Posterior vena cava (tissue), 2 donors: ENCODE measurements at regions not wholly inside any gene's neighbourhood (a gene's known extent, or its start where the extent isn't known, plus 50 kb on each side); places are given as distances from the start of the nearest gene placed in this dataset.

ENCODE experiments used
- DNase-seq: peaks from one replicate; pipeline ENCODE4 v3.0.0-alpha.2; 2020; ENCODE audit warnings: low spot score
- intact Hi-C, 2 donors: fragments of 100-400 bp; cut with DNase I; formaldehyde crosslinking; loops; one replicate each; pipeline versions ENCODE4 v1.14.1 to v1.14.2; 2022 to 2023
- donor health status: DM: yes; HTN: yes; CAD: no.
- donor health status: DM: yes; HTN: yes; CAD: no.

DNA sequence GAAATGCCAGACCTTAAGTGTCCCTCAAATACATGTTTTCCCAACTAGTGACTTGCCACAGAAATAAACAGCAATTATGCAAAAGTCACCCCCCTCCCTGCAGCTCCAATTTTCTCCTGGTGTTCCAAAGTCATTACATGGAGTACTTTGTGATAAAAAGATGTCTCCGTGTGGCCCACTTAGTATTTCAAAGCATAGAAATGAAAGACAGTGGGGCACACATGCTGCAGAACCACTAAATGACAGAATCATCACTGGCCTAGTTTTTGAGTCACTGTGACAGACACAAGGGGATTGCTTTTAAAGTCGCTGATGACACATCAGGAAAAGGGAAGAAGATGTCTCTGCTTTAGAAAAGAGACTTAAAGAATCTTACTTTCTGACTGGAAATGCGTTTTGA, 323.4 kb downstream of the PSAT1 start:
- intact Hi-C loops, result no loop called here
- no peak for DNase-seq

DNA sequence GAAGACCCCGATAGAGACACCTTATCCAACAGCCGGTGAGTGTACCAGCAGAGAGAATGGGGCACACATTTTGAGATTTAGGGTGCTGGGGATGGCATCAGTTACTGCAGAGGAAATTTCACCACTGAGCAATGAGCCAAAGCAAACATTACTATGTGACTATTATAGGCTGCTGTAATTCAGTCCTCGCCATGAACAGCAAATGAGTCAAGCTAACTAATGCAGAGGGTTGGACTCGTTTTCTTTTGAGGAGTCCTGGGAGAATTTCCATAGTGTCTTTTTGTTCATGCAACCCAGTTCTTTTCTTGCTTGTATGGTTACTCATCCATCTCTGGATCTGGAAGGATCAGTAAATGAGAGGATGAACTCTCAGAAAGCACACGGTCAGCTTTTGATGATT, 323.8 kb downstream of the PSAT1 start:
- intact Hi-C loops, result no loop called here
- no peak for DNase-seq

DNA sequence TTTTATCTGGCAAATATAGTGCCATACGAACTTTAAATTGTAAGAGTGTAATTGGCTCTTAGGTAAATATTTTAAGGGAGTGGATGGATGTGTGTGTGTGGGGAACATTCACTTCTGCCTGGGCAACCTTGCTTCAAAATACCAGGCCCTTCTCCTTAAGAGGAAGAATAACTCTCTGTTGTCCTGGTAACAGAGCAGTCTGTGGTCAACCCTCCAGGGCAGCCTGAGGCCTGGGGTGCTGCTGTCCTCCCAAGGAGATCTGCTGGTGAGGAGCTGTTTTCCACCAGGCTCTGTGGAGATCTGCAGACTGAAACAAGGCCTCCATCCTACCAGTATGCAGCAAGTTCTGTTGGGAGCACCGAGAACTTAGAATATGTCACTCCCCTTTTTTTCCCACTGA, 325.2 kb downstream of the PSAT1 start:
- DNase-seq, result no peak
- intact Hi-C loops, result no loop called here

DNA sequence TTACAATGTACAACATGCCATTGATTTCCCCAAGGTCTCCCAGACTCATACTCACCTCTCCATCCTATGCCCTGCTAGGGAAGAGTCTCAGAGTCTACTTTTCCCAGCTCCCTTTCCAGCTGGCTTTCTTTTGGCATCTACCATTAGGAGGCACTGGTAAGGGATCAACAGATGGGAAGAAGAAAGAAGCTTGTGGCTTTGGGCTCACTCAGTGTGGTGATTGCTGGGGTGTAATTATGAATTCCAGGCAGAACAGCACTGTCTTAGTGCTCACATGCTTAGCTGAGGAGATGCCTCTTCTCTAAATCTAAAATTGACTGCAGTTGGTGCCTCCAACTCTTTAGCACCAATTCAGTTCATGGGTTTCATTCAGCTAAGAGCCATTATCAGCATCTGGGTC, 330.0 kb downstream of the PSAT1 start:
- DNase-seq, result no peak
- intact Hi-C loops, result no loop called here

DNA sequence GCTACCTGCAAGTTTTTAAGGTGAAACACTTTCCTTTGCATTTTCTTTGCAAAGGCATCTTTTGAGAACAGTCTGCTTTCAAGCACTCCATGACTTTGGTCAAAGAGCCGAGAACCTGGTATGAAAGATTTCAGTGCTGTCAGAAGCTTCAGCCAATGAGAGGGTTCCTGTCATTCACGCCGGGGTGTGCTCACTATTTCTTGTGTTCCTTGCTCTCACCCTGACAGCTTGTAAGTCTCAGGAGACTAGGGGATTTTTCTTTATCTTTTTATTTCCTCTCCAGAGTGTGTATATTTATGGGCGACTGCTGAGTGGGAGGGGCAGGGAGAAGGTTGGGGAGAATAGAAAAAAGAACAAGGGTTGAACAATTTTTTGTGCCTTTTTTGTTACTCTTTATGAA, 334.0 kb downstream of the PSAT1 start:
- intact Hi-C loops, result no loop called here
- DNase-seq, result no peak

DNA sequence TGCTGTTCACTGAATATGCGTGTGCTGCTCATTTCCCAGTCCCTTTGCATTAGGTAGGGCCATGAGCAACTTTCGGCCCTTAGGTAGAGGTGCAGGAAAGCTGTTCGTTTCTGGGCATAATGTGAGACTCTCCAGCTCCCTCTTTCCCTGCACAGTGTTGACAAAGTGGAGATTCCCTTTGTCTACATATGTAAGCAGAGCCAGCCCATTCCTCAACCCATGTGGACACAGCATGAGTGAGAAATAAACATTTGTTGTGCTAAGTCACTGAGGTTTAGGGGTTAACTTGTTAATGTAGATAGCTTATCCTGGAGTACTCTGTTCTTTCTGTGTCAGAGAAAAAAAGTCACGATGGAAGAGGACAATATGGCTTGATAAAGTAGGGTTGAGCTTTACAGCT, 343.8 kb downstream of the PSAT1 start:
- intact Hi-C loops, result no loop called here
- no peak for DNase-seq

DNA sequence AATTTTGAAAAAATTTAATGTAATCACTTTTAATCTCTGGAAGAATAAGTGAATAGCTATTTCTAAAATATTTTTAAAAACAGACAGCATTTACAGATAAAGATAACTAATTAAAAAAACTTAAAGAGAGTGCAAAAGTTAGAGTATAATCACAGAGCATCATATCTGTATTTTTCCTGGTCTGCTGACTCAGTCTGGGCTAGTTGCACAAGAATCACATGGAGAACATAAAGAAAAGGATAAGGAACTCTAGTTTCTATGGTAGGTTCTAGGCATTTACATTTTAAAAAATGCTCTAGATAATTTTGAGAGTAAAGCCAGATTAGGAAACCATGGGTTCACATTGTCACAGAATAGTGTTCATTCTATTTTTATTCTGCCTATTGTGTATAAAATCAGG, 347.4 kb downstream of the PSAT1 start:
- intact Hi-C loops, result no loop called here
- DNase-seq, result no peak

DNA sequence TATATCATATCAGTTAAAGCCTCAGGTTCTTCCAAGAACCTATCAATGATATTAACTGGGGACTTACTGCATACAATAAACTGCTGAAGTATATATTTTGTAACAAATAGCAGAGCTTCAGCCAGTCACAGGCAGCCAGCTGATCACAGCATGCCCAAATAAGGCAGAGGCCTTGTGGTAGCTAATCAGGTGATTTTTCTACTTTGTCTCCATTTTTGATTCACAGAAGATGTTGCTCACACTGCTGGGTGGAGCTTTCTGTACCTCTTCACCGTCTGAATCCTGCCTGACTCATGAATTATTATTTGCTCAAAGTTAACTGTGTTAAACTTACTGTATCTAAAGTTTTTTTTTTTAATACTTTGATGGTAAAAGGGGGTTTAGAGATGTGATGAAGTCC, 357.4 kb downstream of the PSAT1 start:
- DNase-seq, result no peak
- intact Hi-C loops, result no loop called here

DNA sequence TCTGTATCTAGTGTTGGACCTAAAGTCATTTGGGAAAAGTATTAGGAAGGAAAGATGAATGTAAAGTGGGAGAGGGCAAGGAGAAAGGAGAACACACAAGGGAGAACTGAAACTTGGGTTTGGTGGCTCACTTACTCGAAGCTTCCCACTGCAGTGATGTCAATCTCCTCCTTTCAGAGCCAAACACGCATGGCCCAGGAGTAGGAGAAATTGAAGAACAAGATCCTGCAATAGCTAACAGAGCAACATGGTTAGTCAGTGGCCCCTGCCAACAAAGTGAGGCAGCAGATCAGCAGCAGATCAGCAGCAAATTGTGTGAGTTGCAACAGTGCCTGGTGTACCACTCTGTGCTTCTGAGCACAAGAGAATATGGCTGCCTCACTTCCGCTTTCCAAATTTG, 366.4 kb downstream of the PSAT1 start:
- no peak for DNase-seq
- intact Hi-C loops, result no loop called here

DNA sequence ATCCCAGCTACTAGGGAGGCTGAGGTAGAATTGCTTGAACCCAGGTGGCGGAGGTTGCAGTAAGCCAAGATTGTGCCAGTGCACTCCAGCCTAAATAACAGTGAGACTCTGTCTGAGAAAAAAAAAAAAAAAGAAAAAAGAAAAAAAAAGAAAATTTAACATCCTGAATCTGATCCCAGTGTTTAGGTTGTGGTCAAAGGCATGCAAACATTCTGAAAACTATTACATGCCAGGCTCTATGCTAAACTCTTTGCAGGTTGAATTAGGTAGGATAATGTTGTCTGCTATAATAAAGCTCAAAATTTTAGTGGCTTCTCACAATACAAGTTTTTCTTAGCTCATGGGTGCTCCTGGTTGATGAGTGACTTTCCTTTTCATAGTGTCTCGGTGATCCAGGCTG, 367.4 kb downstream of the PSAT1 start:
- DNase-seq, result no peak

DNA sequence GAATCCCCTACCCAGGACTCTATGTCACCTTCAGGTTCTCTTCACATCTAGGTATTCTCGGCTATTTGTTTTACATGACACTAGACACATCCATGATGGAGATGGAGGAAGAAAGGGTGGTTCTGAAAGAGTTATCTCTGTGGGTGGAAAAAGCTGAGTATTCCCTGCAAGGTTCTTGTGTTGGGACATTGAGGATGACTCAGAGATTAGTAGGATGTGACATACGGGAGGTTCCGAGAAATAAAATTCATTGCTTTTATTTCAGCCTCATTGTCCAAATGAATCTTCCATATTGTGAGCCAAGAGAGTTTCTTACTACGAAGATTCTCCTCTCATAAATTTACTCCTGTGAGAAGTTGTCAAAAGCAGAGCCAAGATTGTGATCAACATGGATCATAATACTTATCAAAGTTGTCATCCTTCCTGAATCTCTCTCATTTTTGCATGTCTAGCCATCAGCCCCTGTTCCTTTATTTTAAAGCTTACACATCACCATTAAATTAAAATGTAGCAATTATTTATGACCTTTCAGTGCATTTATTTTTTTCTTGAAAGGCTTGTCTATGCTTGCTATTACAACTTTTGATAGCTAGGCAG, 370.0 kb downstream of the PSAT1 start:
- DNase-seq, result no peak
- intact Hi-C loops, result no loop called here

More for the DNA sequence above, 367.4 kb downstream of the PSAT1 start:
- intact Hi-C loops, result no loop called here

DNA sequence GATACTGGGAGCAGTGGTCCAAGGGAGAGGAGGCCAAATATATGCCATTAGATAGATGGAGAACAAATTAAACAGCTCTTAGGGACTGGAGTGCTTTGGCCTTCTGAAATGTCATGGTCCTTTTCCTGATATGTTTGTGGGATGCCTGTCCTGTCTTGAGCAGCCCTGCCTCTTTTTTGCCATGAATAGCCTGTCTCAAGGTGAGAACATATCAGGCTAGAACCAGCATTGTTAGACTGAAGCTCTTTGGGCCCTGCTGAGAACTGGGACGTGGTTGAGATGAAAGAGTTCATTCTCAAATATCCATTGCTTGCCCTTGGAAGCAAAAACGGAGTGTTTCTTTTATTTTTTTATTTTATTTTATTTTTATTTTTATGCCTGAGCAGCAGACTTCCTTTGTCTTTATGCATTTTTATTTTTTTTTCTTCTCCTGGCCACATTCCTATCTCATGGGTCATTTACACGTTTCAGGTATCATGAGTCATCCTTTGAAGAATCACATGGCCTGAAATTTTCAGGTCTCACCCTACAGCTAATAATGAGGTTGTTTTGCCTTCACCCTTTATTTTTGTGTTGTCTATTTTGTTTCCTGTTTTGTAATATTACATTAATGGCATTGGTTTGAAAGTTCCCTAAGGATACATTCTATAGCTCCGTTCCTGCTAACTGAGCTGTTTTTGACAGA, 371.4 kb downstream of the PSAT1 start:
- no peak for DNase-seq
- intact Hi-C loops, result no loop called here

DNA sequence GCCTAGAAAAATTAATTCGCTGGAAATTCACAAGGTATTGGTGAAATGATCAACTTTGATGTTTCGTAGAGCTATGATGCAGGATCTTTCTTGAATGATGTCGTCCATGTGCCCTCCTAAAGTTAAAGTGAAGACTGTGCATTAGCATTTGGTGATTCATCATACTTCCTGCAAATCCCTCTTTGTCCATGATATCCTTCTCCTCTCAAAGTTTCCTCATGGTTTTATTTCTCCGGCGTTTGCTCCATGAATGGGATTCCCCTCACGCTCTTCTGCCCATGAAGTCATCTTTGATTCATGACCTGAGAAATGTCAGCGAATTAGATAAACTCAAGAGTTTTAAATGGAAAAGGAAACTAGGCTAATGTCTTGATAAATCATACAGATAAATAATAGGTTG, 372.7 kb downstream of the PSAT1 start:
- intact Hi-C loops, result no loop called here
- no peak for DNase-seq

DNA sequence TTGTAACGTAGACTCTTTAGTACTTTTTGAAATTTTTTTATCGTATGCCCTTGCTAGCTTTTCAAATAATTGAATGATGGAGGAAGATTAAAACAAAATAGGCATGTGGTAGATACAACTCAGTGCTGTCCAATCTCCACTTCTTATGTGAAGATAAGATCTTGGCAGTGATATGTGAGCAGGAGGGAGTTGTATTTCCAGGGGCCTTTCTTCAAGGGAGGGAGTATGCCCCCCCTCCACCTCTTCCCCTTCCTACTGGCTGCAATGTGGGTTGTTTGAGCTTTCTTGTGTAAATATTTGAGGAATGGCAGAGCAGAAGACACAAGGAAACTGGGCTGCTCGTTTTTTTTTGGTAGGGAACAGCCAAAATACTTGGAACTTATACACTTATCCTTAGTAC, 374.9 kb downstream of the PSAT1 start:
- intact Hi-C loops, result loop anchor here in 1 of 2 donors (10.0 kb wide), 1 partner anchor 1417 kb away; no protein-coding TSS in a partner anchor
- no peak for DNase-seq

DNA sequence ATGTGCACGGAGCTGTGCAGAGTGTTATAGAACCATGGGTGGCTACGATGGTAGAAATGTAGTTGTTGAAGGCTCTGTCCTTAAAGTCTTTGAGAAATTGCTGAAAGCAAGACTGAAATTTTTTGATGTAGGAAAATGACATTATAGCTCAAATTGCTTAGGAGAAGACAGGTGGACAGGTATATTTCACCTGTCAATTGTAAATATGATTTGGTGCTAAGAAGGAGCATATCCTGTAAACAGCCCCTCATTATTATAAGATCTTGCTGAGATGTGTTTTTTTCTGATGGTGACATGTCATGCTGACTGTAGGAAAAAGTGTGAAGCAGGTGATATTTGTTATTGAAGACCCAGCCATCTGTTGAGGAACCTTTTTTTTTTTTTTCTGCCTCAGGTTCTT, 377.9 kb downstream of the PSAT1 start:
- no peak for DNase-seq

DNA sequence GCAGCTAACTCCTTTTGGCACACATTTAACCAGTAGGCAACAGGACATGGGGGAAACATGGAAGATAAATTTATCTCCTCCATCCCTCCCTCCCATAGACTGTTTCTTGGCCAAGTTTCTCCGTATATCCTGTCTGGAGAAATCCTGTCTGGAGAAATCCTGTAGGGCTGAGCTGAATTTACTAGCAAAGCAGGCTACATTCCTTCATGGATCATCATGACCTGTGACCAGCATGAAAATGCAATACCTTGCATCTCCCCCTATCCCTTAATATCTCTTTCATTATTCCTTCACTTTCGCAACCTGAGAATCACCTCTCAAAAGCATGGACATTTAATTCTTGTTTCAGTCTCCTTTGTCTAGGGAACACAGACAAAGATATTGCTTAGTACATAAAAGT, 379.1 kb downstream of the PSAT1 start:
- intact Hi-C loops, result loop anchor here in 1 of 2 donors (10.0 kb wide), 1 partner anchor 1421 kb away; no protein-coding TSS in a partner anchor
- DNase-seq, result no peak

More for the DNA sequence above, 377.9 kb downstream of the PSAT1 start:
- intact Hi-C loops, result loop anchor here in 1 of 2 donors (10.0 kb wide), 1 partner anchor 1420 kb away; no protein-coding TSS in a partner anchor

DNA sequence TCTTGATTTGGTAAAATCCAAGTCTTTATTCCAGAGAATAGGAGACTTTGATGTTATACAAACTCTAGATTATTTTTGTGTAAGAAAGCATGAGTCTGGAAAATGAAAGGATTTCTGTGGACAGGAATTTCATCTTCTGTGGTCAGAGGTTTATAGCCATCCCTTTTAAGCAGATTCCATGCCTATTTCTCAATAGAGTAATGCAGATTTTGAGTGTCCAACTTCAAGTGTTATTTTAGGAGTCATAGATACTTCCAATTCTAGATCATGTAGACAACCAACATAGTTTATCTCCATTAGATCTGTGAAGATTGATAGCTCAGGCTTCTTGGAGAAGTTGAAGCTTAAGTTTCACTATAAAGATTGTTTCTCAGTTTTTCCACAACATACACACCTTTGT, 379.7 kb downstream of the PSAT1 start:
- intact Hi-C loops, result loop anchor here in 1 of 2 donors (10.0 kb wide), 1 partner anchor 1422 kb away; no protein-coding TSS in a partner anchor
- no peak for DNase-seq

DNA sequence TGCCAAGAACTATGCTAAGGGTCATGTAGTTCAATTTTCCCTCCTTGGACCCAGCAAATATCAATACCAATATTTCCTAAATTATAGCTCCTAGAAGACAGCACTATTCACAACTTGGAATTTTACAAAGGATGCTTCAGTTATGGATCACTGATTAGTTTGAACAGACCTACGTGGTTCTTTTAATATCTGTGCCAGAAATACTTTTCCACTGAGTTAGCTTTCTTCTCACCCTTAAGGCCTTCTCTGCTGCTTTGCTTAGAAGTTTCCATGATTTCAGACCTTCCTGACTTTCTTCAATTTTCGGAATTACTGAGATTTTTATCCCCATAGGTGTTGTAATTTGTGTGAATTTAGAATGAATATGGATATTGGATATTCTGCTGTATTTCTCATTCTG, 380.4 kb downstream of the PSAT1 start:
- DNase-seq, result no peak
- intact Hi-C loops, result loop anchor here in 1 of 2 donors (10.0 kb wide), 1 partner anchor 1423 kb away; no protein-coding TSS in a partner anchor

DNA sequence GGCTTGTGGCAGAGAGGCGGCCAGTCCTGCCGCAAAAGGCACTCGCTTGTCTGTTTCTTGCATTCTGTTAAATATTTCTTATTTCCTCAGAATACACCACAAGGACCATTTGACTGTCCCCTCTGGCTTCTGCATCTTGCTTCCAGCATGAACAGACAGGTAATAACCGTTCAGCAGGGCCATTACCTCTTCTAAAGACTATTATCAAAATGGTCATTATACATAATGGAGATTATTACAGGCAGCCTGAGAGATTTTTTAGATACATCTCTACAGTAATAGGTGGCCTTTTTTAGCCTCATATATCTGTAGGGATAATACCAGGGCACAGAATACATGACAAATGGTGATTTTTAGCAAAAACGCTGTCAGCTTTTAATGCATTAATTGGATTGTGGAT, 382.0 kb downstream of the PSAT1 start:
- intact Hi-C loops, result loop anchor here in 1 of 2 donors (10.0 kb wide), 1 partner anchor 1424 kb away; no protein-coding TSS in a partner anchor
- DNase-seq, result no peak

DNA sequence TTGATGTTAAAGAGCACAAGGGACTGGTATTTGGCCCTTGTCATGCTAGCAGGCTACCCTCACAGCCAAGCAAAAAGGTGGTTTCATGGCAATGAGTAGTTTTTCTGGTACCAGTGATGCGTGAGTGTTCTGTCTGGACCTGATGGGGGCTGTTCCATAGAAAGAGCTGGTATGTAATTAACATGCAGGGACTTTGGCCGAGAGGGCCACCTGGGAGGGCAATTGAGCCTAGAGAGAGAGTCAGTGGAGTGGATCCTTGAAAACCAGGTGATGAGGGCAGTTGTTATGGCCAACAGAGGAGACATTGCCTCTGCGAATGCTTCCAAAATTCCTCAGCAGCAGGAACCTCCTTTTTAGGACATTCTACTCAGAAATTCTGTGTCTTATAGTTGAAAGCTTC, 383.3 kb downstream of the PSAT1 start:
- intact Hi-C loops, result no loop called here
- no peak for DNase-seq

DNA sequence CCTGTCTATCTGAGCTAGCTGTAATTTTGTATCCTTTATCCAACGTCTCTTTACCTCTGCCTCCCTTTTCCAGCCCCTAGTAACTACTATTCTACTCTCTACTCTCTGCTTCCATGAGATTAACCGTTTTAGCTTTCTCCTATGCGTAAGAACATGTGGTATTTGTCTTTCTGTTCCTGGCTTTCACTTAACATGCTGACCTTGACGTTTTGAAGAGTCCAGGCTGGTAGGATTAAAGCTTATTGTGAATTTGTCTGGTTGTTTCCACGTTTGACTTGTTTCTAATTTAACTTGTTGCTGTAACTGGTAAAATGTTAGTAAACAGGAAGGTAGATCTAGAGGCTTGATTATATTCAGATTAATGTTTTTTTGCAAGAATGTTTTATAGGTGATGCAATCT, 385.3 kb downstream of the PSAT1 start:
- DNase-seq, result no peak
- intact Hi-C loops, result loop anchor here in 1 of 2 donors (1.0 kb wide), 1 partner anchor 39 kb away; no protein-coding TSS in a partner anchor
